Nephron (organoid): ENCODE measurements at regions not wholly inside any gene's neighbourhood (a gene's known extent, or its start where the extent isn't known, plus 50 kb on each side); places are given as distances from the start of the nearest gene placed in this dataset.

Experiments used
- H3K27ac Mint-ChIP-seq, 3 experiments: 2 replicates each; pipeline ENCODE4 v1.8.0; 2020; ENCODE audit warnings: mixed read lengths in 3 of 3, mild to moderate bottlenecking in 2 of 3, moderate library complexity in 1 of 3
- H3K27me3 Mint-ChIP-seq: 2 replicates; pipeline ENCODE4 v1.8.0; 2021; ENCODE audit warnings: low read depth, mild to moderate bottlenecking, moderate library complexity, mixed read lengths
- H3K36me3 Mint-ChIP-seq: 2 replicates; pipeline ENCODE4 v1.8.0; 2020; ENCODE audit warnings: low read depth, mixed read lengths
- H3K4me1 Mint-ChIP-seq: 2 replicates; pipeline ENCODE4 v1.8.0; 2020; ENCODE audit warnings: mixed read lengths
- H3K4me3 Mint-ChIP-seq, 3 experiments: 2 replicates each; pipeline ENCODE4 v1.8.0; 2020; ENCODE audit warnings: mild to moderate bottlenecking in 3 of 3, mixed read lengths in 3 of 3, moderate library complexity in 2 of 3
- H3K9me3 Mint-ChIP-seq: 2 replicates; pipeline ENCODE4 v1.8.0; 2020; ENCODE audit warnings: mixed read lengths
- CTCF ChIP-seq, 3 experiments: fragments of 200-600 bp; sonication (generic); IDR thresholded peaks; one replicate each; pipeline ENCODE4 v1.5.0; 2021; ENCODE audit warnings: antibody characterized with exemption in 3 of 3; ENCODE audit not compliant: unreplicated experiment in 3 of 3

DNA sequence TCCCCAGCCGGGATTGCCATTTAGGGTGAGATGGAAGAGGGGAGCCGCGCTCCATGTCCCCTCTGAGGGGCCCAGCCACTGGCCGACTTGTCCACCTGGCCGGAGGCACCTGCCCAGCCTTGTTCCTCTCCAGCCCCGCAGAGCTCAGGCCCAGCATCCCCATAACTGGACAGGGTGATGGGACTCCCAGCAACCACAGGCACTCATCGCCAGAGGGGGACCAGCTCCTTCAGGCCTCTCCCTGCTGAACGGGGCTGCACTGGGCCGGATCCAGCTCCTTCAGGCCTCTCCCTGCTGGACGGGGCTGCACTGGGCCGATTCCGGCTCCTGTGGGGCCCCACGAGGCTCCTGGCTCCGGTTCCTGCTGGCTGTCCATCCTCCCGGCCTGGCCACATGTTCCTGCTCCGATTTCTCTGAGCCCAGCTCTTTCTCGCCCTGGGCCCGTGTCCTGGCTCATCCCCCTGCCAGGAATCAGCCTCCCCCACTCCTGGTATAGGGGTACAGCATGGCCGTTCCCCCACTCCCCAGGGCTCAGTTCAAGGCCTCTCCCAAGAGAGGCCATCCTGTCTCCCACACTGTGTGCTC lies 56.1 kb upstream of the ADGRA1 start:
- peaks cover 18% of the 10 kb centered on the region for H3K4me1 Mint-ChIP-seq
- H3K36me3 Mint-ChIP-seq, result no peaks in the 10 kb centered on the region
- H3K9me3 Mint-ChIP-seq, result no peaks in the 10 kb centered on the region
- no peak overlapping the region for H3K27ac Mint-ChIP-seq
- H3K27me3 Mint-ChIP-seq, result peaks cover 73% of the 10 kb centered on the region
- no peak overlapping the region for H3K4me3 Mint-ChIP-seq
- no peak for TF ChIP-seq CTCF (IDR thresholded peaks at IDR 0.05; ENCODE audit: unreplicated experiment in 3 of 3)

DNA sequence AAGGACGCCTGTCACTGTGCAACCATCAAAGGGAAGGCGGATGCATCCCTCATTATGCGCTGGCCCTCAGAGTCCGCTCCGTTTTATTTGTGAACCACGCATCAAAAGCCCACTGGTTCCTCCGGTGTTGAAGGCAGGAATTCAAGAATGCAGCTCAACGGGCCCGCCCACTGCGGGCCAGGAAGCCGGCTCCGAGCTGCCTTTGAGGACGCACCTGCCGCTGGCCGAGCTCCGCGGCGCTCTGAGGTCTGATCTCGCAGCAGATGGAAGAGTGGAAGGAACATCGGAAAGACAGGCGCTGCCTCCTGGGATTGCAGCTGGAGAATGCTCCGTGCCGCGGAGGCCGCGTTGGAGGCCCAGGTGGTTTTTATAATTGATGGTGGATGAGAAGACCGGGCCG lies 56.9 kb upstream of the ADGRA1 start:
- Mint-ChIP-seq H3K27ac (no peak overlapping the region), H3K4me3 (no peak overlapping the region), H3K9me3 (no peaks in the 10 kb centered on the region), H3K36me3 (no peaks in the 10 kb centered on the region), H3K4me1 (peaks cover 18% of the 10 kb centered on the region), H3K27me3 (peaks cover 76% of the 10 kb centered on the region)
- TF ChIP-seq CTCF (IDR thresholded peaks at IDR 0.05; ENCODE audit: unreplicated experiment in 3 of 3), result no peak

GRCh38 chr10:133030126-133030525 lies 57.6 kb upstream of the ADGRA1 start:
- TF ChIP-seq CTCF (IDR thresholded peaks at IDR 0.05; ENCODE audit: unreplicated experiment in 3 of 3), result no peak
- no peaks in the 10 kb centered on the region for H3K36me3 Mint-ChIP-seq
- peaks cover 75% of the 10 kb centered on the region for H3K27me3 Mint-ChIP-seq
- H3K4me1 Mint-ChIP-seq, result peaks cover 18% of the 10 kb centered on the region
- no peak overlapping the region for H3K4me3 Mint-ChIP-seq
- no peak overlapping the region for H3K27ac Mint-ChIP-seq
- no peaks in the 10 kb centered on the region for H3K9me3 Mint-ChIP-seq

- Mint-ChIP-seq H3K36me3 (no peaks in the 10 kb centered on the region), H3K4me1 (peaks cover 29% of the 10 kb centered on the region), H3K9me3 (no peaks in the 10 kb centered on the region), H3K4me3 (no peak overlapping the region), H3K27ac (no peak overlapping the region), H3K27me3 (peaks cover 75% of the 10 kb centered on the region)
- no peak for TF ChIP-seq CTCF (IDR thresholded peaks at IDR 0.05; ENCODE audit: unreplicated experiment in 3 of 3)
Observed at GRCh38 chr10:133028956-133029355, 58.8 kb upstream of the ADGRA1 start.

- Mint-ChIP-seq H3K27me3 (peaks cover 69% of the 10 kb centered on the region), H3K4me3 (no peak overlapping the region), H3K4me1 (peaks cover 30% of the 10 kb centered on the region), H3K9me3 (no peaks in the 10 kb centered on the region), H3K27ac (no peak overlapping the region), H3K36me3 (no peaks in the 10 kb centered on the region)
- no peak for TF ChIP-seq CTCF (IDR thresholded peaks at IDR 0.05; ENCODE audit: unreplicated experiment in 3 of 3)
Observed at GRCh38 chr10:133028158-133028557, 59.6 kb upstream of the ADGRA1 start.

GRCh38 chr10:133027482-133027881 lies 60.2 kb upstream of the ADGRA1 start:
- Mint-ChIP-seq H3K4me1 (peaks cover 36% of the 10 kb centered on the region), H3K4me3 (peak overlapping the region in 2 of 3 experiments; percentile 5 to 9), H3K27me3 (peaks cover 72% of the 10 kb centered on the region), H3K9me3 (no peaks in the 10 kb centered on the region), H3K27ac (peak overlapping the region in 2 of 3 experiments; percentile 49 to 78), H3K36me3 (no peaks in the 10 kb centered on the region)
- no peak for TF ChIP-seq CTCF (IDR thresholded peaks at IDR 0.05; ENCODE audit: unreplicated experiment in 3 of 3)
